ENCODE measurements at regions not wholly inside any gene's neighbourhood (a gene's known extent, or its start where the extent isn't known, plus 50 kb on each side); places are given as distances from the start of the nearest gene placed in this dataset.
A peak's percentile ranks its signal among the peaks of the same experiment; 100 is the strongest.

DNA sequence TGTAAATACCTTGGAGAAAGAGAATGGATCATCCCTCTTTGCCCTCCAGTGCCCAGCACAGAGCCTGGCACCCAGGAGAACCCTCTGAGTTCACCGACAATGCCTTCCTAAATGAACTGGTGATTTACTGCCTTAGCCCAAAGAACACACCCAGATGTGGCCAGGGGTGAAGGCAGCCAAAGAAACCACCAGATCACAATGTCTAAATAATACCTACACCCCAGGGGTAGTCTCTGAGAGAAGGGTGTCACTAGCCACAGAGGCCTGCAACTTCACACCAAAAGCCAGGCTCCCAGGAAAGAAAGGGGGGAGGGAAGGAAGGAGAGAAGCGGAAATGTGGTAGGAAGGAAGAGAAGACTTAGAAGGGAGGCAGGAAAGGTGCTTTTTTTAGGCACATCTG, 65.7 kb downstream of the RPL27A start:
- no peaks in the 10 kb centered on the region for H3K27me3 Mint-ChIP-seq (ENCODE audit: low read depth)
- no peak overlapping the region for H3K27ac Mint-ChIP-seq
- DNase-seq (ENCODE audit: low spot score in 2 of 2, unreplicated experiment in 2 of 2) = no peak
- TF ChIP-seq, protein P1, sequence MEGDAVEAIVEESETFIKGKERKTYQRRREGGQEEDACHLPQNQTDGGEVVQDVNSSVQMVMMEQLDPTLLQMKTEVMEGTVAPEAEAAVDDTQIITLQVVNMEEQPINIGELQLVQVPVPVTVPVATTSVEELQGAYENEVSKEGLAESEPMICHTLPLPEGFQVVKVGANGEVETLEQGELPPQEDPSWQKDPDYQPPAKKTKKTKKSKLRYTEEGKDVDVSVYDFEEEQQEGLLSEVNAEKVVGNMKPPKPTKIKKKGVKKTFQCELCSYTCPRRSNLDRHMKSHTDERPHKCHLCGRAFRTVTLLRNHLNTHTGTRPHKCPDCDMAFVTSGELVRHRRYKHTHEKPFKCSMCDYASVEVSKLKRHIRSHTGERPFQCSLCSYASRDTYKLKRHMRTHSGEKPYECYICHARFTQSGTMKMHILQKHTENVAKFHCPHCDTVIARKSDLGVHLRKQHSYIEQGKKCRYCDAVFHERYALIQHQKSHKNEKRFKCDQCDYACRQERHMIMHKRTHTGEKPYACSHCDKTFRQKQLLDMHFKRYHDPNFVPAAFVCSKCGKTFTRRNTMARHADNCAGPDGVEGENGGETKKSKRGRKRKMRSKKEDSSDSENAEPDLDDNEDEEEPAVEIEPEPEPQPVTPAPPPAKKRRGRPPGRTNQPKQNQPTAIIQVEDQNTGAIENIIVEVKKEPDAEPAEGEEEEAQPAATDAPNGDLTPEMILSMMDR (IDR thresholded peaks at IDR 0.05; ENCODE audit: unreplicated experiment) = no peak
- no peak overlapping the region for H3K4me3 Mint-ChIP-seq
- peaks cover 15% of the 10 kb centered on the region for H3K4me1 Mint-ChIP-seq
- H3K9me3 Mint-ChIP-seq = peaks cover 9% of the 10 kb centered on the region
- H3K36me3 Mint-ChIP-seq = peaks cover 16% of the 10 kb centered on the region

DNA sequence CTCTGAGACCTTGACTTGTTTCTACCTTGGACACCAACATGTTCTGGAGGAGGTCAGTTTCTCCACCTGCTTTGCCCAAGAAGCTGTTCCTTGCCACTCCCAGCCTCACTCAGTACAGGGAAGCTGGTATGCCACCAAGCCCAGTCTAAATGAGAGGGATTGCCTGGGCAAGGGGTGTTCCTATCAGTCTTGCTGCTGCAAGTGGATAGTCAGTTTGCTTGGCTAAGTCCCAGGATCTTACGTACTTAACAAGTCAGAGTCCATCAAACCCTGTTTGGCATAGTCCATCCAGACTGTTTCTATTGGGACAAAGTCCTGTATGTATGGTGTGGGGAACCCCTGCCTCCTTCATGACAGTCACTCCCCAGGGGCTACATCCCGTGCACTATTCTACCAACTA, 66.6 kb downstream of the RPL27A start:
- H3K9me3 Mint-ChIP-seq = peaks cover 18% of the 10 kb centered on the region
- H3K36me3 Mint-ChIP-seq = peaks cover 20% of the 10 kb centered on the region
- no peak overlapping the region for H3K27ac Mint-ChIP-seq
- H3K27me3 Mint-ChIP-seq (ENCODE audit: low read depth) = no peaks in the 10 kb centered on the region
- no peak for DNase-seq (ENCODE audit: low spot score in 2 of 2, unreplicated experiment in 2 of 2)
- H3K4me1 Mint-ChIP-seq = peaks cover 15% of the 10 kb centered on the region
- H3K4me3 Mint-ChIP-seq = no peak overlapping the region
- TF ChIP-seq, protein P1 (IDR thresholded peaks at IDR 0.05; ENCODE audit: unreplicated experiment) = no peak

GRCh38 chr11:8754241-8754640, 71.6 kb downstream of the RPL27A start:
- Mint-ChIP-seq H3K9me3 (peaks cover 19% of the 10 kb centered on the region), H3K27me3 (ENCODE audit: low read depth) (no peaks in the 10 kb centered on the region), H3K36me3 (peaks cover 20% of the 10 kb centered on the region), H3K4me1 (peaks cover 4% of the 10 kb centered on the region), H3K27ac (no peak overlapping the region), H3K4me3 (no peak overlapping the region)
- DNase-seq (ENCODE audit: low spot score in 2 of 2, unreplicated experiment in 2 of 2) = no peak
- TF ChIP-seq, protein P1 (IDR thresholded peaks at IDR 0.05; ENCODE audit: unreplicated experiment) = peak; percentile 42

DNA sequence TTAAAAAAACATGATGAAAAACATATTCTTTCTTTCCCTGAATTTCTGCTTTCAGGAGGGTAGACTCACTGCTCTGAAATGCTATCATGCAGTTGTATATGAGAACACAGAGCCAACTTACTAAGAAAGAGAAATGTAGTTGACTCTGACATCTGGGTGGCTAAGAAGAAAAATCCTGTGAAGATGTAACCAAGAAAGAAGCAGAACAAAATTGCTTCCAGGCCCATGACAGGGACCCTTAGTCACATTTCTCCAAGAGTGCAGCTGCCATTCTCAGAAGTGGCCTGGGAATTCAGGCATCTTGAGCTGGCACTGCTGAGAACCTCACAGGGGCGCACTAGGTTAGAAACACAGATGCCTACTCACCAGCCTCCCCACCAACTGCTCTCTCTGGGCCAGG, 73.6 kb downstream of the RPL27A start:
- Mint-ChIP-seq H3K4me1 (peaks cover 4% of the 10 kb centered on the region), H3K4me3 (no peak overlapping the region), H3K9me3 (peaks cover 19% of the 10 kb centered on the region), H3K36me3 (peaks cover 18% of the 10 kb centered on the region), H3K27me3 (ENCODE audit: low read depth) (no peaks in the 10 kb centered on the region), H3K27ac (no peak overlapping the region)
- DNase-seq (ENCODE audit: low spot score in 2 of 2, unreplicated experiment in 2 of 2) = no peak
- TF ChIP-seq, protein P1 (IDR thresholded peaks at IDR 0.05; ENCODE audit: unreplicated experiment) = no peak

GRCh38 chr11:8757047-8757446, 74.5 kb downstream of the RPL27A start:
- Mint-ChIP-seq H3K27ac (peak overlapping the region; percentile 3), H3K4me1 (peaks cover 4% of the 10 kb centered on the region), H3K27me3 (ENCODE audit: low read depth) (no peaks in the 10 kb centered on the region), H3K9me3 (peaks cover 11% of the 10 kb centered on the region), H3K36me3 (peaks cover 10% of the 10 kb centered on the region), H3K4me3 (no peak overlapping the region)
- DNase-seq (ENCODE audit: low spot score in 2 of 2, unreplicated experiment in 2 of 2) = no peak
- TF ChIP-seq, protein P1 (IDR thresholded peaks at IDR 0.05; ENCODE audit: unreplicated experiment) = no peak

GRCh38 chr11:8757533-8757932, 74.9 kb downstream of the RPL27A start:
- Mint-ChIP-seq H3K27me3 (ENCODE audit: low read depth) (no peaks in the 10 kb centered on the region), H3K27ac (peak overlapping the region; percentile 3), H3K4me3 (no peak overlapping the region), H3K9me3 (peaks cover 10% of the 10 kb centered on the region), H3K36me3 (peaks cover 10% of the 10 kb centered on the region), H3K4me1 (peaks cover 4% of the 10 kb centered on the region)
- no peak for DNase-seq (ENCODE audit: low spot score in 2 of 2, unreplicated experiment in 2 of 2)
- TF ChIP-seq, protein P1 (IDR thresholded peaks at IDR 0.05; ENCODE audit: unreplicated experiment) = no peak

All from mesothelial cell of epicardium (in vitro differentiated cells).